ENCODE measurements at regions not wholly inside any gene's neighbourhood (a gene's known extent, or its start where the extent isn't known, plus 50 kb on each side); places are given as distances from the start of the nearest gene placed in this dataset.

DNA sequence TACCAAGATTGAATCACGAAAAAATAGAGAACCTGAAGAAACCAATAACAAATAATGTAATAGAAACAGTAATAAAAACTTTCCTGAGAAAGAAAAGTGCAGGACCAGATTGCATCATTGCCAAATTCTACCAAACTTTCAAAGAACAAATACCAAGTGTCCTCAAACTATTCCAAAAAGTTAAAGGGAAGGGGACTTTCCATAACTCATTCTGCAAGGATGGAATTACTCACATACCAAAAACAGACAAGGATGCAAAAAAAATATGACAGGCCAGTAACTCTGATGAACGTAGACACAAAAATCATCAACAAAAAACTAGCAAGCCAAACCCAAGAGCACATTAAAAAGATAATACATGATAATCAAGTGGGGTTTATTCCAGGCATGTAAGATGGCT lies 172.3 kb upstream of the SLC35G4 start:
- Histone ChIP-seq H3K4me3 (no peak overlapping the region), H3K27me3 (no peaks in the 10 kb centered on the region), H3K9me3 (no peaks in the 10 kb centered on the region), H3K4me1 (no peaks in the 10 kb centered on the region), H3K27ac (no peak overlapping the region), H3K36me3 (no peaks in the 10 kb centered on the region)
- intact Hi-C loops (cut with DNase I), result no loop called here
- ATAC-seq (no peak), DNase-seq (no peak)
- WGBS (ENCODE audit: insufficient coverage, low coverage, low lambda C conversion rate, missing lambda C conversion rate), result 42% methylated on average over 2 of the region's 2 CpGs
- TF ChIP-seq POLR2A (IDR thresholded peaks at IDR 0.05), result no peak
- TF ChIP-seq, protein P1, sequence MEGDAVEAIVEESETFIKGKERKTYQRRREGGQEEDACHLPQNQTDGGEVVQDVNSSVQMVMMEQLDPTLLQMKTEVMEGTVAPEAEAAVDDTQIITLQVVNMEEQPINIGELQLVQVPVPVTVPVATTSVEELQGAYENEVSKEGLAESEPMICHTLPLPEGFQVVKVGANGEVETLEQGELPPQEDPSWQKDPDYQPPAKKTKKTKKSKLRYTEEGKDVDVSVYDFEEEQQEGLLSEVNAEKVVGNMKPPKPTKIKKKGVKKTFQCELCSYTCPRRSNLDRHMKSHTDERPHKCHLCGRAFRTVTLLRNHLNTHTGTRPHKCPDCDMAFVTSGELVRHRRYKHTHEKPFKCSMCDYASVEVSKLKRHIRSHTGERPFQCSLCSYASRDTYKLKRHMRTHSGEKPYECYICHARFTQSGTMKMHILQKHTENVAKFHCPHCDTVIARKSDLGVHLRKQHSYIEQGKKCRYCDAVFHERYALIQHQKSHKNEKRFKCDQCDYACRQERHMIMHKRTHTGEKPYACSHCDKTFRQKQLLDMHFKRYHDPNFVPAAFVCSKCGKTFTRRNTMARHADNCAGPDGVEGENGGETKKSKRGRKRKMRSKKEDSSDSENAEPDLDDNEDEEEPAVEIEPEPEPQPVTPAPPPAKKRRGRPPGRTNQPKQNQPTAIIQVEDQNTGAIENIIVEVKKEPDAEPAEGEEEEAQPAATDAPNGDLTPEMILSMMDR (IDR thresholded peaks at IDR 0.05), result no peak

DNA sequence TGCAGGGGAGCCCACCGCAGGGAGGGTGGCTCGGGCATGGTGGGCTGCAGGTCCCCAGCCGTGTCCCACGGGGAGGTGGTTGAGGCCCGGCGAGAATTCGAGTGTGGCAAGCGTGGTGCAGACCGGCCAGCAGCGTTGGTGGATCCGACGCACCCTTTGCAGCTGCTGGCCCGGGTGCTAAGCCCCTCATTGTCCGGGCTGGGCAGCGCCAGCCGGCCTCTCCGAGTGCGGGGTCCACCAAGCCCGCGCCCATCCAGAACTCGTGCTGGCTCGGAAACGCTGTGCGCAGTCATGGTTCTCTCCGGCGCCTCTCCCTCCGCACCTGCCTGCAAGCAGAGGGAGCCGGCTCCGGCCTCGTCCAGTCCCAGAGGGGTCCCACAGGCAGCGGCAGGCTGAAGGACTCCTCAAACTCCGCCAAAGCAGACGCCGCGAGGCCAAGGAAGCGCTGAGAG lies 177.0 kb upstream of the SLC35G4 start:
- no peaks in the 10 kb centered on the region for H3K36me3 ChIP-seq
- no peak overlapping the region for H3K27ac ChIP-seq
- H3K27me3 ChIP-seq, result no peaks in the 10 kb centered on the region
- DNase-seq (no peak), ATAC-seq (no peak)
- TF ChIP-seq, protein P1 (IDR thresholded peaks at IDR 0.05), result no peak
- TF ChIP-seq POLR2A (IDR thresholded peaks at IDR 0.05), result no peak
- intact Hi-C loops (cut with DNase I), result no loop called here
- H3K9me3 ChIP-seq, result no peaks in the 10 kb centered on the region
- no peaks in the 10 kb centered on the region for H3K4me1 ChIP-seq
- H3K4me3 ChIP-seq, result no peak overlapping the region
- 100% methylated on average over 5 of the region's 36 CpGs for WGBS (ENCODE audit: insufficient coverage, low coverage, low lambda C conversion rate, missing lambda C conversion rate)

DNA sequence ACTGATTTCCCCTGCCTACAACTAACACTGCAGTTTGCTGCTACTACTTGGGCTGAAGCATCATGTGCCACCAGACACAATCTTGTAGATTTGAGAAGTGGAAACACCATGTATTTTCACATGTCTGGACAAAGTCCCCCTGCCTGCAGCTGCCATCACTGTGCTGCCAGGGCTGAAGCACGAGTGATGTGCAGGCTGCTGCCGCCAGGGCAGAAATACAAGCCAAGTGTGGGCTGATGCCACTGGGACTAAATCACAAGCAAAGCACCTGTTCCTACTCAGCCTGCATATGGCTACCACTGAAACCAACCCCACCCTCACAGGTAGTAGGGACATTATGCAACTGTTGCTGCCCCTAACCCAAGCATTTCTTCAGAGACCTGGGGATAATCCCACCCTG lies 179.5 kb upstream of the SLC35G4 start:
- DNase-seq, result no peak
- no peak overlapping the region for H3K4me3 ChIP-seq
- no peaks in the 10 kb centered on the region for H3K9me3 ChIP-seq
- no peak overlapping the region for H3K27ac ChIP-seq
- ATAC-seq, result no peak
- H3K36me3 ChIP-seq, result no peaks in the 10 kb centered on the region
- WGBS (ENCODE audit: insufficient coverage, low coverage, low lambda C conversion rate, missing lambda C conversion rate), result no CpG with 5 or more reads among the region's 2 CpGs
- TF ChIP-seq, protein P1 (IDR thresholded peaks at IDR 0.05), result no peak
- no peak for TF ChIP-seq POLR2A (IDR thresholded peaks at IDR 0.05)
- intact Hi-C loops (cut with DNase I), result no loop called here
- no peaks in the 10 kb centered on the region for H3K27me3 ChIP-seq
- H3K4me1 ChIP-seq, result no peaks in the 10 kb centered on the region

DNA sequence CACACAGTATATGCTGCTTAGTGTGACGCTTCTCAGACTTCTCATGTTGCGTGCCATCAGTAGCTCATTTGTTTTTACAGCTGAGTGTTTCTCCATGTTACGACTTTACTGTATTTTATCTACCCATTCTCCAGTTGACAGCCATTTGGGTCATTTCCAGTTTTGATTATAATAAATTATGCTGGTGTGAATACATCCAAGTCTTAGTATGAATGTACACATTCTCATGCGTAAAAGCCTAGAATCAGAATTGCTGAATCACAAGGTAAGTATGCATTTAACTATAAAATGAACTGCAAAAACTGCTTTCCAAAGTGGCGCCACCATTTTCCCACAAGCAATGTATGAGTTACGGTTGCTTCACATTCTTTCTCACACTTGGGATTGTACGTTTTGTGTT lies 184.2 kb upstream of the SLC35G4 start:
- DNase-seq, result no peak
- Histone ChIP-seq H3K9me3 (no peaks in the 10 kb centered on the region), H3K27ac (no peak overlapping the region), H3K27me3 (no peaks in the 10 kb centered on the region), H3K4me3 (no peak overlapping the region), H3K36me3 (no peaks in the 10 kb centered on the region), H3K4me1 (no peaks in the 10 kb centered on the region)
- intact Hi-C loops (cut with DNase I), result no loop called here
- TF ChIP-seq POLR2A (IDR thresholded peaks at IDR 0.05), result no peak
- TF ChIP-seq, protein P1 (IDR thresholded peaks at IDR 0.05), result no peak
- WGBS (ENCODE audit: insufficient coverage, low coverage, low lambda C conversion rate, missing lambda C conversion rate), result 74% methylated on average over 7 of the region's 7 CpGs
- no peak for ATAC-seq

DNA sequence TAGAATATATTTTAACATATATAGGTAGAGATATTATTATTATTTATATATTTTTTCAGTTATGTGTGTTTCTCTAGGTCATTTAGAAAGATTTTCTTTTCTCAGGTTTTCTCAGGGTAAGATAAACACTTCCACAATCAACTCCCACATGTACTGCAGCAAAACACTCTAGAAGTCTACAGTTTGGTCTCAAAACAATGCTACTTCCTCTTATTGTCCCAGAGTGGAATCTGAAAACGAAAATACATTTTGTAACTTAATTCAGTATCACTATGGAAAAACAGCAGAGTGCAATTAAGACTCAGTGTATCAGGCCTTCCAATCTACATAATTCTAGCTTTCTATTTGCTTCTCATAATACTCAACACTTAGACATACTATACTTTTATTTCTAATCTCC lies 190.1 kb upstream of the SLC35G4 start:
- Histone ChIP-seq H3K27ac (no peak overlapping the region), H3K9me3 (no peaks in the 10 kb centered on the region), H3K27me3 (no peaks in the 10 kb centered on the region), H3K36me3 (no peaks in the 10 kb centered on the region), H3K4me1 (no peaks in the 10 kb centered on the region), H3K4me3 (no peak overlapping the region)
- intact Hi-C loops (cut with DNase I), result no loop called here
- TF ChIP-seq POLR2A (IDR thresholded peaks at IDR 0.05), result no peak
- TF ChIP-seq, protein P1 (IDR thresholded peaks at IDR 0.05), result no peak
- 30% methylated on average over 1 of the region's 1 CpG for WGBS (ENCODE audit: insufficient coverage, low coverage, low lambda C conversion rate, missing lambda C conversion rate)
- ATAC-seq (peak in 1 of 4 donors; percentile 41), DNase-seq (no peak)

All from right lobe of liver (tissue), 6 donors.